Neural progenitor cell (in vitro differentiated cells): ENCODE measurements at regions not wholly inside any gene's neighbourhood (a gene's known extent, or its start where the extent isn't known, plus 50 kb on each side); places are given as distances from the start of the nearest gene placed in this dataset.
A peak's percentile ranks its signal among the peaks of the same experiment; 100 is the strongest.

ENCODE experiments used
- DNase-seq: peaks from one replicate; pipeline ENCODE4 v3.0.0-alpha.2; 2016; ENCODE audit warnings: low spot score
- H2AFZ ChIP-seq: fragments of 200-600 bp; sonication (generic); replicated peaks from 2 replicates; pipeline ENCODE4 v1.6.1; 2016; ENCODE audit warnings: antibody characterized with exemption
- H3F3A ChIP-seq: fragments of 200-600 bp; sonication (generic); 2 replicates; pipeline ENCODE4 v1.6.1; 2016; ENCODE audit warnings: antibody characterized with exemption, low read depth
- H3K27ac ChIP-seq: fragments of 200-600 bp; sonication (generic); 2 replicates; pipeline ENCODE4 v1.5.1; 2016; ENCODE audit warnings: mild to moderate bottlenecking
- H3K27me3 ChIP-seq: fragments of 200-600 bp; sonication (generic); 2 replicates; pipeline ENCODE4 v1.6.1; 2016; ENCODE audit warnings: mild to moderate bottlenecking, moderate library complexity
- H3K36me3 ChIP-seq: fragments of 200-600 bp; sonication (generic); 2 replicates; pipeline ENCODE4 v1.5.1; 2016
- H3K4me1 ChIP-seq: fragments of 200-600 bp; sonication (generic); 2 replicates; pipeline ENCODE4 v1.6.1; 2016; ENCODE audit warnings: mixed run types
- H3K4me2 ChIP-seq: fragments of 200-600 bp; sonication (generic); 2 replicates; pipeline ENCODE4 v1.6.1; 2016
- H3K4me3 ChIP-seq: fragments of 200-600 bp; sonication (generic); 2 replicates; pipeline ENCODE4 v1.5.1; 2016
- H3K79me2 ChIP-seq: fragments of 200-600 bp; sonication (generic); 2 replicates; pipeline ENCODE4 v1.6.1; 2016; ENCODE audit warnings: low read depth
- H3K9ac ChIP-seq: fragments of 200-600 bp; sonication (generic); 2 replicates; pipeline ENCODE4 v1.6.1; 2016
- H3K9me3 ChIP-seq: fragments of 200-600 bp; sonication (generic); 2 replicates; pipeline ENCODE4 v1.5.1; 2016; ENCODE audit warnings: low read depth
- H4K20me1 ChIP-seq: fragments of 200-600 bp; sonication (generic); 2 replicates; pipeline ENCODE4 v1.6.1; 2016; ENCODE audit warnings: low read depth
- H3K27ac Mint-ChIP-seq: 3 replicates; pipeline ENCODE4 v1.8.0; 2021; ENCODE audit warnings: mixed read lengths
- H3K27me3 Mint-ChIP-seq: 2 replicates; pipeline ENCODE4 v1.8.0; 2022; ENCODE audit warnings: low read depth, mild to moderate bottlenecking, inconsistent platforms, moderate library complexity, mixed read lengths; ENCODE audit not compliant: insufficient read depth
- H3K36me3 Mint-ChIP-seq: 3 replicates; pipeline ENCODE4 v1.8.0; 2021; ENCODE audit warnings: mixed read lengths
- H3K4me1 Mint-ChIP-seq: 3 replicates; pipeline ENCODE4 v1.8.0; 2021; ENCODE audit warnings: mixed read lengths
- H3K4me3 Mint-ChIP-seq: 3 replicates; pipeline ENCODE4 v1.8.0; 2021; ENCODE audit warnings: mild to moderate bottlenecking, moderate library complexity, mixed read lengths
- H3K9me3 Mint-ChIP-seq: 3 replicates; pipeline ENCODE4 v1.8.0; 2020; ENCODE audit warnings: mixed read lengths
- CTCF ChIP-seq: fragments of 200-600 bp; sonication (generic); IDR thresholded peaks from 2 replicates; pipeline ENCODE4 v1.5.1; 2017; ENCODE audit warnings: antibody characterized with exemption, mild to moderate bottlenecking
- EZH2phosphoT487 ChIP-seq: fragments of 200-600 bp; sonication (generic); IDR thresholded peaks from 2 replicates; pipeline ENCODE4 v1.6.1; 2017; ENCODE audit warnings: antibody characterized with exemption

GRCh38 chr4:124537971-124538370 is 174.6 kb downstream of the ANKRD50 start:
- peaks cover 4% of the 10 kb centered on the region for H3K4me1 Mint-ChIP-seq
- no peaks in the 10 kb centered on the region for H3K9me3 Mint-ChIP-seq
- Histone ChIP-seq H3K4me3 (no peak overlapping the region), H3K9me3 (no peaks in the 10 kb centered on the region), H3K27ac (no peak overlapping the region), H3K79me2 (no peaks in the 10 kb centered on the region), H3F3A (no peaks in the 10 kb centered on the region), H3K4me2 (no peak overlapping the region), H4K20me1 (no peaks in the 10 kb centered on the region), H3K4me1 (no peaks in the 10 kb centered on the region), H2AFZ (peak overlapping the region; percentile 93), H3K9ac (no peak overlapping the region), H3K27me3 (no peaks in the 10 kb centered on the region), H3K36me3 (no peaks in the 10 kb centered on the region)
- no peak for TF ChIP-seq CTCF
- TF ChIP-seq EZH2phosphoT487, result no peak
- no peaks in the 10 kb centered on the region for H3K27me3 Mint-ChIP-seq
- no peak overlapping the region for H3K4me3 Mint-ChIP-seq
- DNase-seq, result no peak
- H3K27ac Mint-ChIP-seq, result no peak overlapping the region
- H3K36me3 Mint-ChIP-seq, result no peaks in the 10 kb centered on the region

DNA sequence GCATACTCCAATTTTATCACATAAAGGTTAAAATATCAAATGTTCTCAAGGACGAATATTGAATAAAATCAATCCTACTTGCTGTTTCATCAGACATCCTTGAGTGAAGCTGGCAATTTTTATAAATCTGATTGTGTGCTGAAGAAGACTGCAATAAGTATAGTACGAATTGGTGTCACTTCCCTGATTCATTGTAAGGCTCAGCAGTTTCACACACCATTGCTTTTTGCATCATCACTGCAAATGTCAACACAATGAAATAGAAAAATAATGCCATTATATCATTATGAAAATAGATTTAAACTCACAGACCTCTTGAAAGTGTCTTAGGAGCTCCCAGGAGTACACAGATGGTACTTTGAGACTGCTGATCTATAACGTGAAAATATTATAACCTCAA is 172.5 kb downstream of the ANKRD50 start:
- no peak overlapping the region for H2AFZ ChIP-seq
- H3K9ac ChIP-seq, result no peak overlapping the region
- no peak for TF ChIP-seq CTCF
- H3K9me3 Mint-ChIP-seq, result no peaks in the 10 kb centered on the region
- H3K36me3 ChIP-seq, result no peaks in the 10 kb centered on the region
- no peaks in the 10 kb centered on the region for H3K9me3 ChIP-seq
- H4K20me1 ChIP-seq, result no peaks in the 10 kb centered on the region
- H3K27me3 Mint-ChIP-seq, result no peaks in the 10 kb centered on the region
- H3K4me3 Mint-ChIP-seq, result no peak overlapping the region
- H3K4me3 ChIP-seq, result no peak overlapping the region
- no peak for DNase-seq
- H3K4me1 ChIP-seq, result no peaks in the 10 kb centered on the region
- H3F3A ChIP-seq, result no peaks in the 10 kb centered on the region
- H3K4me2 ChIP-seq, result no peak overlapping the region
- no peaks in the 10 kb centered on the region for H3K4me1 Mint-ChIP-seq
- no peaks in the 10 kb centered on the region for H3K27me3 ChIP-seq
- no peak overlapping the region for H3K27ac Mint-ChIP-seq
- no peak overlapping the region for H3K27ac ChIP-seq
- no peaks in the 10 kb centered on the region for H3K79me2 ChIP-seq
- H3K36me3 Mint-ChIP-seq, result no peaks in the 10 kb centered on the region

- H3K9me3 ChIP-seq, result no peaks in the 10 kb centered on the region
- no peaks in the 10 kb centered on the region for H3F3A ChIP-seq
- no peaks in the 10 kb centered on the region for H3K9me3 Mint-ChIP-seq
- peak overlapping the region; percentile 29 for H2AFZ ChIP-seq
- no peak overlapping the region for H3K4me3 ChIP-seq
- no peaks in the 10 kb centered on the region for H3K36me3 Mint-ChIP-seq
- H3K79me2 ChIP-seq, result no peaks in the 10 kb centered on the region
- H4K20me1 ChIP-seq, result no peaks in the 10 kb centered on the region
- H3K9ac ChIP-seq, result no peak overlapping the region
- TF ChIP-seq EZH2phosphoT487 (no peak), CTCF (no peak)
- no peak overlapping the region for H3K27ac ChIP-seq
- H3K4me1 ChIP-seq, result no peaks in the 10 kb centered on the region
- H3K27me3 ChIP-seq, result no peaks in the 10 kb centered on the region
- no peaks in the 10 kb centered on the region for H3K36me3 ChIP-seq
- H3K4me3 Mint-ChIP-seq, result no peak overlapping the region
- DNase-seq, result no peak
- no peaks in the 10 kb centered on the region for H3K27me3 Mint-ChIP-seq
- H3K27ac Mint-ChIP-seq, result no peak overlapping the region
- no peaks in the 10 kb centered on the region for H3K4me1 Mint-ChIP-seq
- no peak overlapping the region for H3K4me2 ChIP-seq
Measured at GRCh38 chr4:124541652-124542420, 170.7 kb downstream of the ANKRD50 start.
